ENCODE measurements at regions not wholly inside any gene's neighbourhood (a gene's known extent, or its start where the extent isn't known, plus 50 kb on each side); places are given as distances from the start of the nearest gene placed in this dataset.

DNA sequence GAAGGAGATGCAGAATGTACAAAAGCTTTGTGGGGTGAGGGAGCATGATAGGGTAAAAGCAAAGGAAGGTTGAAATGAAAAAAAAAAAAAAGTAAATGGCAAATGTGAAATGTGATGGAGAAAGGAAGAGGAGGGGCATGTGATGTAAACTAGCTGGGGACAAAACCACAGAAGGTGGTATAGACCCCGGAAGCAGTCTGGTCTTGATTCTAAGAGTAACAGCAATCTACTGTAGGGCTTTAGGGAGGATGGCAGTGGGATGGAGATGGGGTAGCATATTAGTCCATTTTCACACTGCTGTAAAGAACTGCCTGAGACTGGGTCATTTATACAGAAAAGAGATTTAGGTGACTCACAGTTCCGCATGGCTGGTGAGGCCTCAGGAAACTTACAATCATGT, 362.0 kb downstream of the SOCS6 start:
- no peak for TF ChIP-seq POLR2AphosphoS5 (IDR thresholded peaks at IDR 0.05)
- no peak for TF ChIP-seq POLR2A (IDR thresholded peaks at IDR 0.05)
- TF ChIP-seq, protein P1, sequence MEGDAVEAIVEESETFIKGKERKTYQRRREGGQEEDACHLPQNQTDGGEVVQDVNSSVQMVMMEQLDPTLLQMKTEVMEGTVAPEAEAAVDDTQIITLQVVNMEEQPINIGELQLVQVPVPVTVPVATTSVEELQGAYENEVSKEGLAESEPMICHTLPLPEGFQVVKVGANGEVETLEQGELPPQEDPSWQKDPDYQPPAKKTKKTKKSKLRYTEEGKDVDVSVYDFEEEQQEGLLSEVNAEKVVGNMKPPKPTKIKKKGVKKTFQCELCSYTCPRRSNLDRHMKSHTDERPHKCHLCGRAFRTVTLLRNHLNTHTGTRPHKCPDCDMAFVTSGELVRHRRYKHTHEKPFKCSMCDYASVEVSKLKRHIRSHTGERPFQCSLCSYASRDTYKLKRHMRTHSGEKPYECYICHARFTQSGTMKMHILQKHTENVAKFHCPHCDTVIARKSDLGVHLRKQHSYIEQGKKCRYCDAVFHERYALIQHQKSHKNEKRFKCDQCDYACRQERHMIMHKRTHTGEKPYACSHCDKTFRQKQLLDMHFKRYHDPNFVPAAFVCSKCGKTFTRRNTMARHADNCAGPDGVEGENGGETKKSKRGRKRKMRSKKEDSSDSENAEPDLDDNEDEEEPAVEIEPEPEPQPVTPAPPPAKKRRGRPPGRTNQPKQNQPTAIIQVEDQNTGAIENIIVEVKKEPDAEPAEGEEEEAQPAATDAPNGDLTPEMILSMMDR (IDR thresholded peaks at IDR 0.05), result no peak
- TF ChIP-seq EP300 (IDR thresholded peaks at IDR 0.05), result no peak
- no peak overlapping the region for H3K27ac ChIP-seq
- no peaks in the 10 kb centered on the region for H3K27me3 ChIP-seq
- H3K4me1 ChIP-seq, result no peaks in the 10 kb centered on the region
- DNase-seq, result no peak
- no peaks in the 10 kb centered on the region for H3K9me3 ChIP-seq
- H3K36me3 ChIP-seq, result no peaks in the 10 kb centered on the region
- WGBS, 2 donors, result 75 to 88% methylated on average over 2 of the region's 2 CpGs
- intact Hi-C loops (cut with DNase I), result no loop called here
- H3K4me3 ChIP-seq, result no peak overlapping the region

GRCh38 chr18:70649683-70650082, 360.8 kb downstream of the SOCS6 start:
- DNase-seq, result no peak
- H3K27ac ChIP-seq, result no peak overlapping the region
- intact Hi-C loops (cut with DNase I), result no loop called here
- no peaks in the 10 kb centered on the region for H3K27me3 ChIP-seq
- H3K4me3 ChIP-seq, result no peak overlapping the region
- H3K4me1 ChIP-seq, result no peaks in the 10 kb centered on the region
- H3K36me3 ChIP-seq, result no peaks in the 10 kb centered on the region
- H3K9me3 ChIP-seq, result no peaks in the 10 kb centered on the region
- 88 to 91% methylated on average over 7 of the region's 7 CpGs for WGBS, 2 donors
- TF ChIP-seq EP300 (IDR thresholded peaks at IDR 0.05) (no peak), POLR2AphosphoS5 (IDR thresholded peaks at IDR 0.05) (no peak), POLR2A (IDR thresholded peaks at IDR 0.05) (no peak)
- TF ChIP-seq, protein P1 (IDR thresholded peaks at IDR 0.05), result no peak

- intact Hi-C loops (cut with DNase I), result no loop called here
- Histone ChIP-seq H3K9me3 (no peaks in the 10 kb centered on the region), H3K36me3 (no peaks in the 10 kb centered on the region), H3K4me3 (no peak overlapping the region), H3K27ac (no peak overlapping the region), H3K27me3 (no peaks in the 10 kb centered on the region), H3K4me1 (no peaks in the 10 kb centered on the region)
- TF ChIP-seq, protein P1 (IDR thresholded peaks at IDR 0.05), result no peak
- no peak for TF ChIP-seq POLR2AphosphoS5 (IDR thresholded peaks at IDR 0.05)
- TF ChIP-seq POLR2A (IDR thresholded peaks at IDR 0.05), result no peak
- 72 to 77% methylated on average over 5 of the region's 5 CpGs for WGBS, 2 donors
- DNase-seq, result no peak
Observed at GRCh38 chr18:70645971-70646370, 357.1 kb downstream of the SOCS6 start.

DNA sequence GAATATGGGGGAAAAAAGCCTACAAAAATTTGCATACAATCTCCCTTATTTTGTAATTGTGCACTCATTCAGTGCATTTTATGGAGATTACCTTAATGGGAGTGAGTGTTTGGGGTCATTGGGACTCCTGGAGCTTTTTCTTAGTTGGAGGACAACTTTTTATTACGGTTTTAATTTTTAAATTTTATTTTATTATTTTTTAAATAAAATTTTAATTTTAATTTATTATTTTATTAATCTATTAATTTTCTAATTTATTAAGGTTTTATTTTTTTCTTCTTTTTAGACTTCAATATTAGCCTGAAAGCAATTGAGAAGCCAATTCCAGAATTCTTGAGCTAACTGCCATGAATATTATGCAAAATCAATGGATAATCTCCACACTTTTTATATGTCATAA, 355.0 kb downstream of the SOCS6 start:
- DNase-seq, result no peak
- WGBS, 2 donors, result 36 to 90% methylated on average over 1 of the region's 1 CpG
- H3K36me3 ChIP-seq, result no peaks in the 10 kb centered on the region

More for the DNA sequence above, 355.0 kb downstream of the SOCS6 start:
- H3K27ac ChIP-seq, result no peak overlapping the region
- no peaks in the 10 kb centered on the region for H3K9me3 ChIP-seq
- no peak for TF ChIP-seq POLR2A (IDR thresholded peaks at IDR 0.05)
- no peak for TF ChIP-seq EP300 (IDR thresholded peaks at IDR 0.05)
- TF ChIP-seq, protein P1 (IDR thresholded peaks at IDR 0.05), result no peak
- TF ChIP-seq POLR2AphosphoS5 (IDR thresholded peaks at IDR 0.05), result no peak
- intact Hi-C loops (cut with DNase I), result no loop called here
- no peak overlapping the region for H3K4me3 ChIP-seq
- H3K27me3 ChIP-seq, result no peaks in the 10 kb centered on the region
- no peaks in the 10 kb centered on the region for H3K4me1 ChIP-seq
